Psoas muscle (tissue), 7 donors: ENCODE measurements at regions not wholly inside any gene's neighbourhood (a gene's known extent, or its start where the extent isn't known, plus 50 kb on each side); places are given as distances from the start of the nearest gene placed in this dataset.
"Not testable (repeated sequence)": the region's sequence is repeated elsewhere in the genome, so short reads cannot be mapped to it uniquely, and the experiment has no call there.

ENCODE experiments used
- ATAC-seq, 4 donors: fragments of 200-7000 bp; cut with Tn5 transposase; one replicate each; pipeline ENCODE4 v1.9.1; 2020; ENCODE audit warnings: moderate library complexity in 3 of 4, mild to moderate bottlenecking in 2 of 4
- DNase-seq, 2 donors: peaks; one replicate each; pipeline ENCODE4 v3.0.0-alpha.2; 2020
- H3K27ac ChIP-seq: fragments of 200-600 bp; one replicate; pipeline ENCODE4 v1.8.0; 2022
- H3K27me3 ChIP-seq, 3 donors: fragments of 200-600 bp in 1 of 3; one replicate each; pipeline versions ENCODE4 v1.6.1 to v1.8.0; 2013 to 2022; ENCODE audit warnings: low read length in 2 of 3, mild to moderate bottlenecking in 2 of 3, moderate library complexity in 1 of 3; ENCODE audit not compliant: insufficient read depth in 3 of 3
- H3K36me3 ChIP-seq, 2 donors: fragments of 200-600 bp in 1 of 2; one replicate each; pipeline versions ENCODE4 v1.6.1 to v1.8.0; 2013 to 2022; ENCODE audit warnings: low read depth in 1 of 2, mild to moderate bottlenecking in 1 of 2, moderate library complexity in 1 of 2; ENCODE audit not compliant: insufficient read depth in 1 of 2
- H3K4me1 ChIP-seq: fragments of 200-600 bp; one replicate; pipeline ENCODE4 v1.8.0; 2022
- H3K4me3 ChIP-seq: fragments of 200-600 bp; one replicate; pipeline ENCODE4 v1.8.0; 2022; ENCODE audit warnings: mild to moderate bottlenecking
- H3K9me3 ChIP-seq: fragments of 200-600 bp; one replicate; pipeline ENCODE4 v1.8.0; 2022
- WGBS, 3 donors: extraction: QIAGEN DNeasy Blood & Tissue Kit; methylation state at CpG; one replicate each; pipeline versions ENCODE4 v1.1.6 to v1.1.7; 2013; 5-methylcytosine and 5-hydroxymethylcytosine counted together
- intact Hi-C, 2 donors: fragments of 100-400 bp; cut with DNase I; formaldehyde crosslinking; loops; one replicate each; pipeline versions ENCODE4 v1.11.0 to v1.14.2; 2022
- TF ChIP-seq, protein P1 (sequence below): fragments of 200-600 bp; IDR thresholded peaks from one replicate; pipeline ENCODE4 v1.8.0; 2022; ENCODE audit warnings: antibody characterized with exemption
- donor health status: healthy with polysubstance abuse.
- donor health status: DM: no; HTN: no; CAD: no; lungs with moderate emphysema.
- donor health status: Bipolar disorder and iron deficiency.
- donor health status: healthy.
- donor health status: DM: yes; HTN: yes; CAD: no.
- donor health status: DM: no; HTN: no; CAD: no.
- donor health status: DM: yes; HTN: yes; CAD: no.

DNA sequence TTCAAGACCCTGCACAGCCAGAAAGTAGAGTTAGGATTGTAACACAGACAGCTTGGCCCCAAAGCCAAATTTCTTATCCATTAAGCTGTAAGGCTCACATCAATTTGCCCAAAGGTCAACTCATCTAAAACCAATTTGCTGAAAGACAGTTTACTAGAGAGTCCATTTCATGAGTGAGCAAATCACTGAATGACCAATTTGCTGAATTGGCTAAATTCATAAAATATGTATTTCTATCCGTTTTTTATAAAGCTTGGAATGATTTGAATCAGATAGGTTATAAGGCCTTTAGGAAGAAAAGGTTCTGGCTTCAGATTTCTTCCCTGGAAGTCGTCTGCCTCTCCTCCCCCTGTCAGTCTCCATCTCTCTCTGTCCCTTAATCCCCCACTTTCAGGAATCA, 168.1 kb downstream of the FCRL5 start:
- intact Hi-C loops, result no loop called here
- Histone ChIP-seq H3K4me1 (no peaks in the 10 kb centered on the region), H3K36me3 (no peaks in the 10 kb centered on the region), H3K4me3 (no peak overlapping the region), H3K27ac (no peak overlapping the region), H3K27me3 (peaks cover 0 to 3% (median 3%) of the 10 kb centered on the region in 3 donors), H3K9me3 (no peaks in the 10 kb centered on the region)
- 26 to 34% (median 30%) methylated on average over 2 of the region's 2 CpGs for WGBS, 3 donors
- DNase-seq (no peak), ATAC-seq (no peak)
- TF ChIP-seq, protein P1, sequence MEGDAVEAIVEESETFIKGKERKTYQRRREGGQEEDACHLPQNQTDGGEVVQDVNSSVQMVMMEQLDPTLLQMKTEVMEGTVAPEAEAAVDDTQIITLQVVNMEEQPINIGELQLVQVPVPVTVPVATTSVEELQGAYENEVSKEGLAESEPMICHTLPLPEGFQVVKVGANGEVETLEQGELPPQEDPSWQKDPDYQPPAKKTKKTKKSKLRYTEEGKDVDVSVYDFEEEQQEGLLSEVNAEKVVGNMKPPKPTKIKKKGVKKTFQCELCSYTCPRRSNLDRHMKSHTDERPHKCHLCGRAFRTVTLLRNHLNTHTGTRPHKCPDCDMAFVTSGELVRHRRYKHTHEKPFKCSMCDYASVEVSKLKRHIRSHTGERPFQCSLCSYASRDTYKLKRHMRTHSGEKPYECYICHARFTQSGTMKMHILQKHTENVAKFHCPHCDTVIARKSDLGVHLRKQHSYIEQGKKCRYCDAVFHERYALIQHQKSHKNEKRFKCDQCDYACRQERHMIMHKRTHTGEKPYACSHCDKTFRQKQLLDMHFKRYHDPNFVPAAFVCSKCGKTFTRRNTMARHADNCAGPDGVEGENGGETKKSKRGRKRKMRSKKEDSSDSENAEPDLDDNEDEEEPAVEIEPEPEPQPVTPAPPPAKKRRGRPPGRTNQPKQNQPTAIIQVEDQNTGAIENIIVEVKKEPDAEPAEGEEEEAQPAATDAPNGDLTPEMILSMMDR, result no peak

DNA sequence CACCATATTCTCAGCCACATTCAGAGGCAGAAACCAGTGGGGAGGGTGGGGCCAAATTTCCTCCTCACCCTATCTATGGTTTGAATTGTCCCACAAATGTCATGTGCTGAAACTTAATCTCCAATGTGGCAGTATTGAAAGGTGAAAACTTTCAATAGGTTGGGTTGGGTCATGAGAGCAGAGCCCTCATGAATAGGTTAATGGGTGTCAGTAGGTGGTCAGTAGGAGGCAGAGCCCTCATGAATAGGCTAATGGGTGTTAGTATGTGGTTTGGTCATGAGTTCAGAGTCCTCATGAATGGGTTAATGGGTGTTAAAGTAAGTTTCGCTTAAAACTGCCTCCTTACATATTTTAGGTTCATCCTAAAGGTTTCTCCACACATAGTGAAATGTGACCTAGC, 170.0 kb downstream of the FCRL5 start:
- TF ChIP-seq, protein P1, result no peak
- intact Hi-C loops, result no loop called here
- Histone ChIP-seq H3K9me3 (no peaks in the 10 kb centered on the region), H3K4me3 (no peak overlapping the region), H3K27me3 (peaks cover 0 to 3% (median 0%) of the 10 kb centered on the region in 3 donors), H3K27ac (no peak overlapping the region), H3K4me1 (no peaks in the 10 kb centered on the region), H3K36me3 (no peaks in the 10 kb centered on the region)
- 82 to 88% (median 87%) methylated on average over 1 of the region's 1 CpG for WGBS, 3 donors
- DNase-seq (no peak), ATAC-seq (no peak)

DNA sequence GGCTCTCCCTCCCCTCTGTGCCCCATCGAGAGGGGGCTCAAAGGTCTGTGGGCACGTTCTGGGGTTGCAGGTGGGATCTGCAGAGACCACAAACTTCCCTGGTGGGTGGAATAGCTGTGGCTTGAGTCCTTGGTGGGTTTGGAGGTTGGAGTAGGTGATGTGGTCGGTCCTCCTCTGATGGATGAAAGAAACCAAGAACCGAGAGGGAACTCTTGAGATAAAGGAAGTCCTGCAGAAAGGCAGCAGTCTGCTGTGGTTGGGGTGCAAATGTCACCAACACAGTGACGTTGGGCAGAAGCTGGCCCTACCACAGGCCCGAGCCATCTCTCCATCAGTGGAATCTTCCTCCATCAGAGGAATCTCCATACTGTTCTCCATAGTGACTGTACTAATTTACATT, 171.8 kb downstream of the FCRL5 start:
- no peak overlapping the region for H3K27ac ChIP-seq
- no peak for ATAC-seq
- 62 to 81% (median 70%) methylated on average over 6 of the region's 6 CpGs for WGBS, 3 donors
- DNase-seq, result no peak
- no peaks in the 10 kb centered on the region for H3K4me1 ChIP-seq
- H3K9me3 ChIP-seq, result no peaks in the 10 kb centered on the region
- TF ChIP-seq, protein P1, result no peak
- intact Hi-C loops, result no loop called here
- H3K4me3 ChIP-seq, result no peak overlapping the region
- no peaks in the 10 kb centered on the region for H3K36me3 ChIP-seq
- peaks cover 0 to 3% (median 2%) of the 10 kb centered on the region in 3 donors for H3K27me3 ChIP-seq

DNA sequence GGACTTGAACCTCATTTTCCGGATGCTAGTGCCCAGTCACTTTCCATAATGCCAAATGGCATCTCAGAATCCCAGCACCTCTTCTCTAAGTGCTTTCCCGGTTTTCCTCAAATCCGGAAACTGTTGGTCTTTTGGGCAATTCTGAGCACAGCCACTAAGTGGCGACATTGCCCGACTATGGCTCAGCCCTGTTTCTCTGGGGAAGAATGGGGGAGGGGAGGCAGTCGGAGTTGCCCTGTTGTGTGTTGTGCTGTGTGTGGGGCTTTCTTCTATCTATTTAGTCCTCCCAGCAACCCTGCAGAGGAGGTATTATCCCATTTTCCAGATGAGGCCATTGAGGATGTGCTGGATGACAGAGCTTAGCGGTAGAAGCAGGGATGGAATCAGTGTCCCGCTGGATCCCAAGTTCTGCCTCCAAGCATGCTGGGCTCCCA, 175.0 kb downstream of the FCRL5 start:
- DNase-seq, H3K27ac ChIP-seq, H3K4me1 ChIP-seq, H3K9me3 ChIP-seq, H3K4me3 ChIP-seq, H3K36me3 ChIP-seq, H3K27me3 ChIP-seq, ATAC-seq: not testable (repeated sequence)
- WGBS, 3 donors, result 31 to 34% (median 31%) methylated on average over 8 of the region's 8 CpGs
- intact Hi-C loops, result loop anchor here in 1 of 2 donors (5.0 kb wide), 1 partner anchor 120 kb away; no protein-coding TSS in a partner anchor

DNA sequence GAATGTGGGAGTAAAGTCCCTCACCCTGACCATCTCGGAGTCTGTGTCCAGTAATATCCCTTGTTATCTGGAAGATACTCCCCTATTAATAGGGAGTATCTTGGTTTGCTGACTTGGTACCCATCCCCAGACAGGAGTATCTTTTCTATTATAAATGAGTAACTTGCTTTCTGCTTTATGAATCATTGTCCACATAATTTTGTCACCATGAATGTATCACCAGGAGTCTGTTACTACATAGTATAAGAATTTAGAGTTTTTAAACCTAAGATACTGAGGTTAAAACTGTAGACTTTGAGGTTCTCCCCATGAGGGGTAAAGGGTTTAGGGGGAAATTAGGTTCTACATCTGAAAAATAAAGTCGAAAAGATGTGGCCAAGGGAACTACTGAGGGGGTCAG, 175.6 kb downstream of the FCRL5 start:
- Histone ChIP-seq H3K4me3 (no peak overlapping the region), H3K9me3 (no peaks in the 10 kb centered on the region), H3K4me1 (no peaks in the 10 kb centered on the region), H3K36me3 (no peaks in the 10 kb centered on the region), H3K27me3 (peaks cover 0 to 2% (median 0%) of the 10 kb centered on the region in 3 donors), H3K27ac (no peak overlapping the region)
- 73 to 90% (median 89%) methylated on average over 2 of the region's 2 CpGs for WGBS, 3 donors
- ATAC-seq (no peak), DNase-seq (no peak)
- intact Hi-C loops, result loop anchor here in 1 of 2 donors (5.0 kb wide), 1 partner anchor 121 kb away; no protein-coding TSS in a partner anchor
- TF ChIP-seq, protein P1, result no peak

DNA sequence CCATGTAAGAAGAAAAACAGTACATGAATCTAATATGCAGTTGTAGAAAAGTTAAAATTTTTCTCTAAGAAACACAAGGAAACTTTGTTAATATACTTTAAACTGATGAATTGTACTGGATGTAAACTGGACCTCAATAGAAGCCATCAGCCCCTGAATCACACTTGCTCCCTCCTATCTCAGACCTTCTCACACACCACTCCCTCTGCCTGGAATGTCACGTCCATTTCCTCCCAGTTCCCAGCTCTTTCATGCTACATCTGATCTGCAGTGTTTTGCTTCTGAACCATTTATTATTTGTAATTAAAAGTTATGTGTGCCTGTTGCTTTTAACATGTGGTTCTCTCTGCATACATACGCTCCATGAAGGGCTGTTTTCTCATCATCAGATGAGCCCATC, 180.0 kb downstream of the FCRL5 start:
- not testable (repeated sequence) for ATAC-seq

More for the DNA sequence above, 180.0 kb downstream of the FCRL5 start:
- H3K4me3 ChIP-seq, H3K9me3 ChIP-seq, H3K27me3 ChIP-seq, intact Hi-C loops, H3K4me1 ChIP-seq, H3K27ac ChIP-seq, DNase-seq, H3K36me3 ChIP-seq: not testable (repeated sequence)
- 50 to 71% (median 65%) methylated on average over 2 of the region's 2 CpGs for WGBS, 3 donors
